Lower leg skin (tissue), 4 donors: ENCODE measurements at regions not wholly inside any gene's neighbourhood (a gene's known extent, or its start where the extent isn't known, plus 50 kb on each side); places are given as distances from the start of the nearest gene placed in this dataset.

Source experiments
- DNase-seq, 2 donors: peaks; one replicate each; pipeline ENCODE4 v3.0.0-alpha.2; 2019; ENCODE audit warnings: low spot score in 2 of 2
- H3K4me3 ChIP-seq: fragments of 200-600 bp; sonication (generic); 2 replicates; pipeline ENCODE4 v1.5.1; 2017; ENCODE audit warnings: mild to moderate bottlenecking, low read depth; ENCODE audit not compliant: poor library complexity, severe bottlenecking
- POLR2A ChIP-seq, 2 donors: fragments of 450-650 bp; IDR thresholded peaks; one replicate each; pipeline ENCODE4 v1.6.1; 2016 to 2017; ENCODE audit warnings: antibody characterized with exemption in 2 of 2, mild to moderate bottlenecking in 1 of 2, moderate library complexity in 1 of 2
- WGBS, 2 donors: methylation state at CpG; one replicate each; pipeline ENCODE4 v1.1.5; 2018; 5-methylcytosine and 5-hydroxymethylcytosine counted together
- intact Hi-C: fragments of 100-400 bp; cut with DNase I; formaldehyde crosslinking; loops from one replicate; pipeline ENCODE4 v1.15.0; 2023; ENCODE audit warnings: low total_unique reads
- TF ChIP-seq, protein P1 (sequence below), 3 donors: fragments of 450-650 bp; IDR thresholded peaks; one replicate each; pipeline ENCODE4 v1.5.1; 2016; ENCODE audit warnings: antibody characterized with exemption in 3 of 3, mild to moderate bottlenecking in 3 of 3, moderate library complexity in 2 of 3

DNA sequence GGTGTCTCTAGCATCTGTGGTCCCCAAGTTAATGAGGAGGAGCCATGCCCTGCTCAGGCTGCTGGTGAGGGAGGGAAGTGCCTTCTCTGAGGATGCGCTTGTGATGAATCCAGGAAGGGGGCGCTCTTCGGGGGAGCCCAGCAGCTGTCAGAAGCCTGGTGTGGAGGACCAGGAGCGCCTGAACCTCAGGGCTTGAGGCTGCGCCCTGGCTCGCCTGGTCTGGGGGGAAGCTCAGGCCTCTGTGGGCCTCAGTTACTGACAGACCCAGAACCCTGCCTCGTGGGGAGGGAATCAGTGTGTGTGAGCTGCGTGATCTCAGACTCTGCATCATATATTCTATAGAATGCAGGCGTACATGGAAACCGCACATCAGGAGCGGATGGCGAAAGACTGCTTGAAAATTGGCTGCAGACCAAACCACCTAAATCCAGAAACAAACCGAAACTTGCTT is 126.1 kb downstream of the SEC14L1 start:
- no peak for TF ChIP-seq POLR2A (IDR thresholded peaks at IDR 0.05)
- TF ChIP-seq, protein P1, sequence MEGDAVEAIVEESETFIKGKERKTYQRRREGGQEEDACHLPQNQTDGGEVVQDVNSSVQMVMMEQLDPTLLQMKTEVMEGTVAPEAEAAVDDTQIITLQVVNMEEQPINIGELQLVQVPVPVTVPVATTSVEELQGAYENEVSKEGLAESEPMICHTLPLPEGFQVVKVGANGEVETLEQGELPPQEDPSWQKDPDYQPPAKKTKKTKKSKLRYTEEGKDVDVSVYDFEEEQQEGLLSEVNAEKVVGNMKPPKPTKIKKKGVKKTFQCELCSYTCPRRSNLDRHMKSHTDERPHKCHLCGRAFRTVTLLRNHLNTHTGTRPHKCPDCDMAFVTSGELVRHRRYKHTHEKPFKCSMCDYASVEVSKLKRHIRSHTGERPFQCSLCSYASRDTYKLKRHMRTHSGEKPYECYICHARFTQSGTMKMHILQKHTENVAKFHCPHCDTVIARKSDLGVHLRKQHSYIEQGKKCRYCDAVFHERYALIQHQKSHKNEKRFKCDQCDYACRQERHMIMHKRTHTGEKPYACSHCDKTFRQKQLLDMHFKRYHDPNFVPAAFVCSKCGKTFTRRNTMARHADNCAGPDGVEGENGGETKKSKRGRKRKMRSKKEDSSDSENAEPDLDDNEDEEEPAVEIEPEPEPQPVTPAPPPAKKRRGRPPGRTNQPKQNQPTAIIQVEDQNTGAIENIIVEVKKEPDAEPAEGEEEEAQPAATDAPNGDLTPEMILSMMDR (IDR thresholded peaks at IDR 0.05): no peak
- 62 to 73% methylated on average over 13 of the region's 13 CpGs for WGBS, 2 donors
- intact Hi-C loops: no loop called here
- H3K4me3 ChIP-seq: no peak overlapping the region
- DNase-seq: no peak

- WGBS, 2 donors: 79 to 82% methylated on average over 18 of the region's 18 CpGs
- no peak overlapping the region for H3K4me3 ChIP-seq
- DNase-seq: no peak
- intact Hi-C loops: no loop called here
- TF ChIP-seq, protein P1 (IDR thresholded peaks at IDR 0.05): no peak
- no peak for TF ChIP-seq POLR2A (IDR thresholded peaks at IDR 0.05)
Observed at GRCh38 chr17:77269696-77270681, 129.2 kb downstream of the SEC14L1 start.

GRCh38 chr17:77271411-77271810 is 130.6 kb downstream of the SEC14L1 start:
- TF ChIP-seq POLR2A (IDR thresholded peaks at IDR 0.05): no peak
- TF ChIP-seq, protein P1 (IDR thresholded peaks at IDR 0.05): no peak
- 50 to 62% methylated on average over 8 of the region's 8 CpGs for WGBS, 2 donors
- DNase-seq: no peak
- H3K4me3 ChIP-seq: no peak overlapping the region
- intact Hi-C loops: no loop called here

DNA sequence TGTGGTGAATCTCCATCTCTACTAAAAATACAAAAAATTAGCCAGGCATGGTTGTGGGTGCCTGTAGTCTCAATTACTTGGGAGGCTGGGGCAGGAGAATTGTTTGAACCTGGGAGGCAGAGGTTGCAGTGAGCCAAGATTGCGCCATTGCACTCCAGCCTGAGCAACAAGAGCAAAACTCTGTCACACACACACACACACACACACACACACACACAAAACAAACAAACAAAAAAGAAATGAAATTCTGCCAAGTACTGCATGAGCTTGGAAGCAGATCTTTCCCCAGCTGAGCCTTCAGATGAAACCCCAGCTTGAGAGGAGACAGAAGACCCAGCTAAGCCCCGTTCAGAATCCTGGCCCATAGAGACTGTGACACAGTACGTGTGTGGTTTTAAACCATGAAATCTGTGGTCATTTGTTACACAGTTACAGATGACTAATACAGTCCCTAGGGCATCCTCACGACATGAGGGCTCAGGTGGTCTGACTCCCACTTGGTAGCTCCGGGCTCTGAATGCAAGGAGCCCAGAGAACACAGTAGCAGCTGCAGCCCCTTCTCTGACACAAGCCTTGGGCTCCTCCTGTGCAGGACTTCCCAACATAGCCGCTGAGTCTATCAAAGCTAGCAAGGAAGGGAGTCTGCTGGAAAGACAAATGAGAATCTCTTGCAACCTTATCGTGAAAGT is 132.8 kb downstream of the SEC14L1 start:
- no peak overlapping the region for H3K4me3 ChIP-seq
- intact Hi-C loops: no loop called here

GRCh38 chr17:77274096-77274845 is 133.5 kb downstream of the SEC14L1 start:
- TF ChIP-seq, protein P1 (IDR thresholded peaks at IDR 0.05): no peak
- TF ChIP-seq POLR2A (IDR thresholded peaks at IDR 0.05): no peak
- H3K4me3 ChIP-seq: no peak overlapping the region
- WGBS, 2 donors: 85 to 87% methylated on average over 17 of the region's 17 CpGs
- intact Hi-C loops: no loop called here
- DNase-seq: no peak

More for the DNA sequence above, 132.8 kb downstream of the SEC14L1 start:
- WGBS, 2 donors: 85 to 91% methylated on average over 7 of the region's 7 CpGs
- no peak for DNase-seq
- TF ChIP-seq, protein P1 (IDR thresholded peaks at IDR 0.05): no peak
- TF ChIP-seq POLR2A (IDR thresholded peaks at IDR 0.05): no peak
